HepG2 (cell line): ENCODE measurements at regions not wholly inside any gene's neighbourhood (a gene's known extent, or its start where the extent isn't known, plus 50 kb on each side); places are given as distances from the start of the nearest gene placed in this dataset.

Experiments
- ATAC-seq: fragments of 200-7000 bp; cut with Tn5 transposase; 3 replicates; pipeline ENCODE4 v1.9.1; 2020; ENCODE audit warnings: mild to moderate bottlenecking, moderate library complexity
- BruUV-seq: library from RNA; stranded (reverse); fragments of 400-500 nt; replicated peaks from 2 replicates; lab custom pipeline; 2021; lab: Mats Ljungman, UMichigan
- CTCF ChIA-PET: fragments of 300-600 bp; formaldehyde crosslinking; extraction: SDS; loops from one replicate; lab custom pipeline; 2021; ENCODE audit warnings: low total read pairs, inconsistent platforms, low intra/inter-chr PET ratio; lab: Yijun Ruan, JAX
- POLR2A ChIA-PET: fragments of 350-600 bp; sonication (Branson Sonifier 250); formaldehyde crosslinking; loops from one replicate; lab custom pipeline; 2020; ENCODE audit warnings: antibody characterized with exemption, inconsistent platforms; lab: Yijun Ruan, JAX
- DNase-seq: peaks from one replicate; pipeline ENCODE4 v3.0.0-alpha.2; 2015; ENCODE audit warnings: low spot score
- FAIRE-seq: peaks from 3 replicates; lab custom pipeline; 2011; peaks lifted over from hg19 to GRCh38; lab: Jason Lieb, UNC
- H2AFZ ChIP-seq: one replicate; pipeline ENCODE4 v1.6.1; 2011; ENCODE audit warnings: low read length, inconsistent platforms
- H3K27ac ChIP-seq: fragments of 300-600 bp; 3 replicates; pipeline ENCODE4 v1.8.0; 2011; ENCODE audit warnings: mixed run types, mild to moderate bottlenecking, mixed read lengths, low read length, inconsistent platforms; ENCODE audit not compliant: insufficient read depth; ENCODE audit errors: extremely low read length
- H3K27me3 ChIP-seq, 2 experiments: fragments of 200-600 bp in 1 of 2; 2 replicates in 1 of 2; 3 replicates in 1 of 2; pipeline versions ENCODE4 v1.6.0 to v1.8.0; 2011; ENCODE audit warnings: low read length in 2 of 2, mild to moderate bottlenecking in 2 of 2, moderate library complexity in 2 of 2, inconsistent platforms in 1 of 2; ENCODE audit not compliant: insufficient read depth in 2 of 2, control insufficient read depth in 1 of 2
- H3K36me3 ChIP-seq, 2 experiments: fragments of 200-600 bp in 1 of 2; replicated peaks in 1 of 2; 2 replicates in 1 of 2; 3 replicates in 1 of 2; pipeline versions ENCODE4 v1.5.1 to v1.8.0; 2011; ENCODE audit warnings: low read length in 2 of 2, inconsistent platforms in 1 of 2; ENCODE audit not compliant: insufficient read depth in 2 of 2, control insufficient read depth in 1 of 2
- H3K4me1 ChIP-seq: 2 replicates; pipeline ENCODE4 v1.5.1; 2012; ENCODE audit warnings: low read length, inconsistent platforms; ENCODE audit not compliant: insufficient read depth
- H3K4me2 ChIP-seq: 2 replicates; pipeline ENCODE4 v1.6.0; 2011; ENCODE audit warnings: low read depth, low read length, inconsistent platforms
- H3K4me3 ChIP-seq, 3 experiments: fragments of 200-600 bp in 1 of 3; sonication (generic), shearing (Covaris generic) in 1 of 3; replicated peaks in 1 of 3; 2 replicates each; pipeline ENCODE4 v1.5.1; 2011 to 2016; ENCODE audit warnings: low read length in 3 of 3, inconsistent platforms in 2 of 3, low read depth in 2 of 3, mild to moderate bottlenecking in 2 of 3, control low read depth in 1 of 3, mixed read lengths in 1 of 3; ENCODE audit not compliant: insufficient read depth in 1 of 3
- H3K79me2 ChIP-seq: one replicate; pipeline ENCODE4 v1.6.1; 2011; ENCODE audit warnings: low read length, inconsistent platforms; ENCODE audit not compliant: insufficient read depth
- H3K9ac ChIP-seq: 2 replicates; pipeline ENCODE4 v1.6.0; 2011; ENCODE audit warnings: mild to moderate bottlenecking, low read depth, low read length, inconsistent platforms; ENCODE audit not compliant: insufficient read depth
- H3K9me3 ChIP-seq: 2 replicates; pipeline ENCODE4 v1.5.1; 2012; ENCODE audit warnings: mild to moderate bottlenecking, low read length
- H4K20me1 ChIP-seq: 2 replicates; pipeline ENCODE4 v1.6.0; 2011; ENCODE audit warnings: inconsistent platforms, mild to moderate bottlenecking, low read length, moderate library complexity; ENCODE audit not compliant: insufficient read depth
- KDM6A ChIP-seq: IDR thresholded peaks from 2 replicates; pipeline ENCODE4 v1.6.1; 2016; ENCODE audit warnings: low read depth
- MED1 ChIP-seq: sonication (generic); formaldehyde crosslinking; IDR thresholded peaks from 2 replicates; pipeline ENCODE4 v1.4.0; 2020; ENCODE audit warnings: missing genetic modification reagents
- MXD4 ChIP-seq: IDR thresholded peaks from 2 replicates; pipeline ENCODE4 v1.6.1; 2016; ENCODE audit warnings: mild to moderate bottlenecking, missing biosample characterization, missing genetic modification reagents
- SETDB1 ChIP-seq: sonication (generic); formaldehyde crosslinking; IDR thresholded peaks from 2 replicates; pipeline ENCODE4 v1.5.1; 2020; ENCODE audit warnings: missing genetic modification reagents, mild to moderate bottlenecking, borderline replicate concordance
- STAT5B ChIP-seq: sonication (generic); formaldehyde crosslinking; IDR thresholded peaks from 2 replicates; pipeline ENCODE4 v1.4.0; 2020; ENCODE audit warnings: missing genetic modification reagents
- TERF1 ChIP-seq: sonication (generic); formaldehyde crosslinking; IDR thresholded peaks from 2 replicates; pipeline ENCODE4 v1.8.0; 2022; ENCODE audit warnings: mild to moderate bottlenecking, missing genetic modification reagents, moderate library complexity
- USF2 ChIP-seq, 2 experiments: sonication (generic) in 1 of 2; formaldehyde crosslinking in 1 of 2; IDR thresholded peaks; 2 replicates each; pipeline versions ENCODE4 v1.5.1 to v1.6.1; 2011 to 2020; ENCODE audit warnings: borderline replicate concordance in 1 of 2, low read depth in 1 of 2, low read length in 1 of 2, mild to moderate bottlenecking in 1 of 2, missing genetic modification reagents in 1 of 2, moderate library complexity in 1 of 2
- ZNF646 ChIP-seq: sonication (generic); formaldehyde crosslinking; IDR thresholded peaks from 2 replicates; pipeline ENCODE4 v1.9.0; 2021; ENCODE audit warnings: mild to moderate bottlenecking, missing genetic modification reagents
- ZSCAN9 ChIP-seq: IDR thresholded peaks from 2 replicates; pipeline ENCODE4 v1.6.1; 2016; ENCODE audit warnings: borderline replicate concordance
- WGBS: methylation state at CpG from one replicate; pipeline ENCODE4 v1.1.6; 2017; ENCODE audit warnings: low lambda C conversion rate; 5-methylcytosine and 5-hydroxymethylcytosine counted together
- in situ Hi-C: cut with HindIII; loops from 2 replicates; pipeline ENCODE4 v1.10.0; 2017; ENCODE audit warnings: low pct_unique_long_range_greater_than_20kb; ENCODE audit not compliant: extremely low pct_ligation_motif_present
- intact Hi-C: fragments of 100-400 bp; cut with micrococcal nuclease; formaldehyde crosslinking; loops from one replicate; pipeline ENCODE4 v1.10.0; 2022; ENCODE audit not compliant: unreplicated experiment
- TF ChIP-seq, protein P1 (sequence below): sonication (generic); formaldehyde crosslinking; IDR thresholded peaks from 2 replicates; pipeline ENCODE4 v1.4.0; 2020; ENCODE audit warnings: mild to moderate bottlenecking, missing genetic modification reagents

- TF ChIP-seq SETDB1 (CRISPR knock-in tag) (no peak), MED1 (CRISPR knock-in tag) (no peak), ZSCAN9 (CRISPR knock-in tag) (no peak)
Observed at GRCh38 chr3:16788440-16789056, 96.2 kb upstream of the PLCL2 start (continued).

GRCh38 chr3:16789344-16790120 is 95.2 kb upstream of the PLCL2 start:
- H3K9ac ChIP-seq = no peak overlapping the region
- in situ Hi-C loops (no loop called here), intact Hi-C loops (no loop called here)
- no peak overlapping the region for H3K4me3 ChIP-seq
- H2AFZ ChIP-seq = no peak overlapping the region
- ATAC-seq = no peak
- DNase-seq = no peak
- no peaks in the 10 kb centered on the region for H3K79me2 ChIP-seq
- no peak overlapping the region for H3K4me2 ChIP-seq
- ChIA-PET POLR2A (no interaction called here), CTCF (no interaction called here)
- BruUV-seq = no TSS peak
- no peak overlapping the region for H3K27ac ChIP-seq
- H3K27me3 ChIP-seq = no peaks in the 10 kb centered on the region
- H3K4me1 ChIP-seq = no peaks in the 10 kb centered on the region
- no peaks in the 10 kb centered on the region for H3K36me3 ChIP-seq
- WGBS = 4% methylated on average over 3 of the region's 3 CpGs
- H3K9me3 ChIP-seq = no peaks in the 10 kb centered on the region
- no peaks in the 10 kb centered on the region for H4K20me1 ChIP-seq
- FAIRE-seq = no peak
- TF ChIP-seq USF2 (IDR thresholded peaks at IDR 0.05; ENCODE audit: low read depth, low read length) (no peak), USF2 (CRISPR knock-in tag; IDR thresholded peaks at IDR 0.05; ENCODE audit: borderline replicate concordance) (no peak), MXD4 (CRISPR knock-in tag) (no peak), ZNF646 (CRISPR knock-in tag) (no peak), KDM6A (CRISPR knock-in tag) (no peak), STAT5B (no peak), TERF1 (CRISPR knock-in tag) (no peak)
- TF ChIP-seq, protein P1, sequence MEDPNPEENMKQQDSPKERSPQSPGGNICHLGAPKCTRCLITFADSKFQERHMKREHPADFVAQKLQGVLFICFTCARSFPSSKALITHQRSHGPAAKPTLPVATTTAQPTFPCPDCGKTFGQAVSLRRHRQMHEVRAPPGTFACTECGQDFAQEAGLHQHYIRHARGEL (CRISPR knock-in tag) = no peak
